ENCODE measurements at regions not wholly inside any gene's neighbourhood (a gene's known extent, or its start where the extent isn't known, plus 50 kb on each side); places are given as distances from the start of the nearest gene placed in this dataset.

DNA sequence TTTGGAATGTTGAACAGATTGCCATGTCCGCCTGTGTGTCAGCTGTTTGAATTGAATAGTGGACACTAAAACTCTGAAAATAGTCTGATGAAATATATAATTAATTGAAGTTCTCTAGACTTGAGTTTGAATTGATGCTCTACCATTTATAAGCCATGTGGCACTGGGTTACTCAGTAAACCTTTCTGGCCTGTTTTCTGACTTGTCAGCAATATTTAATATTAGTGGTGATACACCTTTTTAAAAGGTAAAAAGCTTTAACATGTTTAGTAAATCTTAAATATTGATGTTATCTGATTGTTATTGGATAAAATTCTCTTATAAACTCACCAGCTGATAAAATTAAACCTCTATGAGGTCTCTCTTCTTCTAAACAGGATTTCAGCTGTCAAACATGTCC lies 695.4 kb upstream of the HS3ST1 start (continued):
- TF ChIP-seq ZNF449 (CRISPR knock-in tag; IDR thresholded peaks at IDR 0.05) (no peak), CCAR2 (IDR thresholded peaks at IDR 0.05; ENCODE audit: low read depth, low read length) (no peak), ZC3H8 (IDR thresholded peaks at IDR 0.05) (no peak), FOXM1 (IDR thresholded peaks at IDR 0.05; ENCODE audit: low read depth) (no peak), FOXM1 (CRISPR knock-in tag; IDR thresholded peaks at IDR 0.05; ENCODE audit: low read depth) (no peak), MAFF (IDR thresholded peaks at IDR 0.05; ENCODE audit: low read length) (peak; percentile 69), MAFK (IDR thresholded peaks at IDR 0.05; ENCODE audit: low read length) (peak; percentile 68; the same call in 1 of the 2 replicates), ELF4 (CRISPR knock-in tag; IDR thresholded peaks at IDR 0.05) (no peak), SOX6 (IDR thresholded peaks at IDR 0.05) (no peak), ZNF217 (CRISPR knock-in tag; IDR thresholded peaks at IDR 0.05) (no peak), C11orf30 (IDR thresholded peaks at IDR 0.05; ENCODE audit: low read depth) (peak; percentile 35; the same call in 1 of the 2 replicates), ZNF316 (IDR thresholded peaks at IDR 0.05) (peak; percentile 62; the same call in 1 of the 2 replicates), ETS1 (conservative IDR thresholded peaks at IDR 0.05; ENCODE audit: control insufficient read depth, low read depth, low read length) (no peak), SMAD1 (IDR thresholded peaks at IDR 0.05; ENCODE audit: low read depth, low read length, partially characterized antibody) (no peak), GATAD2B (IDR thresholded peaks at IDR 0.05; ENCODE audit: borderline replicate concordance) (no peak), KLF1 (tag; IDR thresholded peaks at IDR 0.05) (no peak), POLR3G (IDR thresholded peaks at IDR 0.05; ENCODE audit: extremely low read depth, insufficient read length, insufficient replicate concordance) (no peak), RBM25 (IDR thresholded peaks at IDR 0.05; ENCODE audit: low read depth, low read length, severe bottlenecking) (no peak)
- TF ChIP-seq, protein P1, sequence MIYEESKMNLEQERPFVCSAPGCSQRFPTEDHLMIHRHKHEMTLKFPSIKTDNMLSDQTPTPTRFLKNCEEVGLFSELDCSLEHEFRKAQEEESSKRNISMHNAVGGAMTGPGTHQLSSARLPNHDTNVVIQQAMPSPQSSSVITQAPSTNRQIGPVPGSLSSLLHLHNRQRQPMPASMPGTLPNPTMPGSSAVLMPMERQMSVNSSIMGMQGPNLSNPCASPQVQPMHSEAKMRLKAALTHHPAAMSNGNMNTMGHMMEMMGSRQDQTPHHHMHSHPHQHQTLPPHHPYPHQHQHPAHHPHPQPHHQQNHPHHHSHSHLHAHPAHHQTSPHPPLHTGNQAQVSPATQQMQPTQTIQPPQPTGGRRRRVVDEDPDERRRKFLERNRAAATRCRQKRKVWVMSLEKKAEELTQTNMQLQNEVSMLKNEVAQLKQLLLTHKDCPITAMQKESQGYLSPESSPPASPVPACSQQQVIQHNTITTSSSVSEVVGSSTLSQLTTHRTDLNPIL (CRISPR knock-in tag; IDR thresholded peaks at IDR 0.05), result no peak
- TF ChIP-seq, protein P2, sequence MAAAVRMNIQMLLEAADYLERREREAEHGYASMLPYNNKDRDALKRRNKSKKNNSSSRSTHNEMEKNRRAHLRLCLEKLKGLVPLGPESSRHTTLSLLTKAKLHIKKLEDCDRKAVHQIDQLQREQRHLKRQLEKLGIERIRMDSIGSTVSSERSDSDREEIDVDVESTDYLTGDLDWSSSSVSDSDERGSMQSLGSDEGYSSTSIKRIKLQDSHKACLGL (CRISPR knock-in tag; IDR thresholded peaks at IDR 0.05; ENCODE audit: borderline replicate concordance, poor library complexity, severe bottlenecking), result no peak
- TF ChIP-seq, protein P3, sequence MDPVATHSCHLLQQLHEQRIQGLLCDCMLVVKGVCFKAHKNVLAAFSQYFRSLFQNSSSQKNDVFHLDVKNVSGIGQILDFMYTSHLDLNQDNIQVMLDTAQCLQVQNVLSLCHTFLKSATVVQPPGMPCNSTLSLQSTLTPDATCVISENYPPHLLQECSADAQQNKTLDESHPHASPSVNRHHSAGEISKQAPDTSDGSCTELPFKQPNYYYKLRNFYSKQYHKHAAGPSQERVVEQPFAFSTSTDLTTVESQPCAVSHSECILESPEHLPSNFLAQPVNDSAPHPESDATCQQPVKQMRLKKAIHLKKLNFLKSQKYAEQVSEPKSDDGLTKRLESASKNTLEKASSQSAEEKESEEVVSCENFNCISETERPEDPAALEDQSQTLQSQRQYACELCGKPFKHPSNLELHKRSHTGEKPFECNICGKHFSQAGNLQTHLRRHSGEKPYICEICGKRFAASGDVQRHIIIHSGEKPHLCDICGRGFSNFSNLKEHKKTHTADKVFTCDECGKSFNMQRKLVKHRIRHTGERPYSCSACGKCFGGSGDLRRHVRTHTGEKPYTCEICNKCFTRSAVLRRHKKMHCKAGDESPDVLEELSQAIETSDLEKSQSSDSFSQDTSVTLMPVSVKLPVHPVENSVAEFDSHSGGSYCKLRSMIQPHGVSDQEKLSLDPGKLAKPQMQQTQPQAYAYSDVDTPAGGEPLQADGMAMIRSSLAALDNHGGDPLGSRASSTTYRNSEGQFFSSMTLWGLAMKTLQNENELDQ (CRISPR knock-in tag; IDR thresholded peaks at IDR 0.05; ENCODE audit: borderline replicate concordance), result no peak
- TF ChIP-seq, protein P4, sequence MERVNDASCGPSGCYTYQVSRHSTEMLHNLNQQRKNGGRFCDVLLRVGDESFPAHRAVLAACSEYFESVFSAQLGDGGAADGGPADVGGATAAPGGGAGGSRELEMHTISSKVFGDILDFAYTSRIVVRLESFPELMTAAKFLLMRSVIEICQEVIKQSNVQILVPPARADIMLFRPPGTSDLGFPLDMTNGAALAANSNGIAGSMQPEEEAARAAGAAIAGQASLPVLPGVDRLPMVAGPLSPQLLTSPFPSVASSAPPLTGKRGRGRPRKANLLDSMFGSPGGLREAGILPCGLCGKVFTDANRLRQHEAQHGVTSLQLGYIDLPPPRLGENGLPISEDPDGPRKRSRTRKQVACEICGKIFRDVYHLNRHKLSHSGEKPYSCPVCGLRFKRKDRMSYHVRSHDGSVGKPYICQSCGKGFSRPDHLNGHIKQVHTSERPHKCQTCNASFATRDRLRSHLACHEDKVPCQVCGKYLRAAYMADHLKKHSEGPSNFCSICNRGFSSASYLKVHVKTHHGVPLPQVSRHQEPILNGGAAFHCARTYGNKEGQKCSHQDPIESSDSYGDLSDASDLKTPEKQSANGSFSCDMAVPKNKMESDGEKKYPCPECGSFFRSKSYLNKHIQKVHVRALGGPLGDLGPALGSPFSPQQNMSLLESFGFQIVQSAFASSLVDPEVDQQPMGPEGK (CRISPR knock-in tag; IDR thresholded peaks at IDR 0.05; ENCODE audit: borderline replicate concordance), result no peak

Data from K562 (cell line).